ENCODE measurements at regions not wholly inside any gene's neighbourhood (a gene's known extent, or its start where the extent isn't known, plus 50 kb on each side); places are given as distances from the start of the nearest gene placed in this dataset.

- no peak for DNase-seq
- H3K27ac ChIP-seq = no peak overlapping the region
- no peak for TF ChIP-seq CTCF (IDR thresholded peaks at IDR 0.05)
- H3K9me3 ChIP-seq = no peaks in the 10 kb centered on the region
- H3K27me3 ChIP-seq = no peaks in the 10 kb centered on the region
- no peaks in the 10 kb centered on the region for H3K36me3 ChIP-seq
- intact Hi-C loops (cut with DNase I) = no loop called here
- H3K4me3 ChIP-seq = no peak overlapping the region
- ATAC-seq = no peak
- no peaks in the 10 kb centered on the region for H3K4me1 ChIP-seq
Measured at GRCh38 chr2:146038014-146038413, 1518.1 kb upstream of the ZEB2 start.

- H3K36me3 ChIP-seq = no peaks in the 10 kb centered on the region
- no peak overlapping the region for H3K4me3 ChIP-seq
- intact Hi-C loops (cut with DNase I) = no loop called here
- no peaks in the 10 kb centered on the region for H3K27me3 ChIP-seq
- H3K9me3 ChIP-seq = no peaks in the 10 kb centered on the region
- TF ChIP-seq CTCF (IDR thresholded peaks at IDR 0.05) = no peak
- H3K27ac ChIP-seq = no peak overlapping the region
- no peaks in the 10 kb centered on the region for H3K4me1 ChIP-seq
- DNase-seq = no peak
- ATAC-seq = no peak
Measured at GRCh38 chr2:146037334-146037870, 1517.5 kb upstream of the ZEB2 start.

- no peaks in the 10 kb centered on the region for H3K4me1 ChIP-seq
- DNase-seq = no peak
- H3K27ac ChIP-seq = no peak overlapping the region
- ATAC-seq = no peak
- H3K4me3 ChIP-seq = no peak overlapping the region
- no peaks in the 10 kb centered on the region for H3K36me3 ChIP-seq
- no peaks in the 10 kb centered on the region for H3K9me3 ChIP-seq
- TF ChIP-seq CTCF (IDR thresholded peaks at IDR 0.05) = no peak
- intact Hi-C loops (cut with DNase I) = no loop called here
- no peaks in the 10 kb centered on the region for H3K27me3 ChIP-seq
Measured at GRCh38 chr2:146031158-146031557, 1511.2 kb upstream of the ZEB2 start.

- Histone ChIP-seq H3K9me3 (no peaks in the 10 kb centered on the region), H3K4me3 (no peak overlapping the region), H3K4me1 (no peaks in the 10 kb centered on the region), H3K27ac (no peak overlapping the region), H3K36me3 (no peaks in the 10 kb centered on the region), H3K27me3 (no peaks in the 10 kb centered on the region)
- DNase-seq (no peak), ATAC-seq (no peak)
- TF ChIP-seq CTCF (IDR thresholded peaks at IDR 0.05) = no peak
- intact Hi-C loops (cut with DNase I) = no loop called here
Measured at GRCh38 chr2:146027156-146027555, 1507.2 kb upstream of the ZEB2 start.

DNA sequence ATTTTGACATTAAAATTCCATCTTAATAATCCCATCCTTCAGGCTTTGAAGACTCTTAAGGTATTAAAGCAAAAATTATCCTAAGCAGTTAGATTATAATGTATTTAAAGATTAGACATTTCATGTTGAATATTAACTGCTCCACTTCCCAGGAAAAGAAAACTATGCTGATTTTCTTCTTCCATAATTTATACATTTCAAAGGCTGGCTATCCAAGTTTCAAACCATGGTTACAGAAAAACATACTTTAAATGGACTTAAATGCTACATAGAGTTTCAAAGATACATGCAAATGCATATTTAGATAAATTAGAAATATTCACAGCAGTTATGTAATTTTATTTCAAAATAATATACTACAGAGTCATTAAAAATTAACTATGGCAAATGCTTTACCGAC, 1505.6 kb upstream of the ZEB2 start:
- H3K27me3 ChIP-seq = no peaks in the 10 kb centered on the region
- no peaks in the 10 kb centered on the region for H3K9me3 ChIP-seq
- ATAC-seq = no peak
- H3K27ac ChIP-seq = no peak overlapping the region
- no peak for TF ChIP-seq CTCF (IDR thresholded peaks at IDR 0.05)
- H3K4me3 ChIP-seq = no peak overlapping the region
- H3K36me3 ChIP-seq = no peaks in the 10 kb centered on the region
- intact Hi-C loops (cut with DNase I) = no loop called here
- no peaks in the 10 kb centered on the region for H3K4me1 ChIP-seq
- no peak for DNase-seq

GRCh38 chr2:146024212-146024743, 1504.4 kb upstream of the ZEB2 start:
- H3K4me3 ChIP-seq = no peak overlapping the region
- no peak overlapping the region for H3K27ac ChIP-seq
- no peaks in the 10 kb centered on the region for H3K9me3 ChIP-seq
- no peaks in the 10 kb centered on the region for H3K4me1 ChIP-seq
- no peak for TF ChIP-seq CTCF (IDR thresholded peaks at IDR 0.05)
- DNase-seq (no peak), ATAC-seq (no peak)
- H3K27me3 ChIP-seq = no peaks in the 10 kb centered on the region
- no peaks in the 10 kb centered on the region for H3K36me3 ChIP-seq
- intact Hi-C loops (cut with DNase I) = no loop called here
